ENCODE measurements at regions not wholly inside any gene's neighbourhood (a gene's known extent, or its start where the extent isn't known, plus 50 kb on each side); places are given as distances from the start of the nearest gene placed in this dataset.

- DNase-seq, result no peak
These were observed 268.4 kb downstream of the GLRX3 start for GRCh38 chr10:130404476-130405055.

- no peak for DNase-seq
These were observed 270.9 kb downstream of the GLRX3 start for GRCh38 chr10:130407052-130407451.

- no peak for DNase-seq
These were observed 273.1 kb downstream of the GLRX3 start for GRCh38 chr10:130409331-130409730.

GRCh38 chr10:130409931-130410330 lies 273.7 kb downstream of the GLRX3 start:
- DNase-seq, result no peak

GRCh38 chr10:130411496-130412085 lies 275.4 kb downstream of the GLRX3 start:
- no peak for DNase-seq

GRCh38 chr10:130412317-130412716 lies 276.1 kb downstream of the GLRX3 start:
- DNase-seq, result no peak

GRCh38 chr10:130416334-130417150 lies 280.4 kb downstream of the GLRX3 start:
- DNase-seq, result no peak

GRCh38 chr10:130418731-130419130 lies 282.5 kb downstream of the GLRX3 start:
- no peak for DNase-seq

GRCh38 chr10:130421909-130422308 lies 285.7 kb downstream of the GLRX3 start:
- DNase-seq, result no peak

- no peak for DNase-seq
These were observed 286.5 kb downstream of the GLRX3 start for GRCh38 chr10:130422366-130423324.

- DNase-seq, result no peak
These were observed 287.5 kb downstream of the GLRX3 start for GRCh38 chr10:130423455-130424305.

GRCh38 chr10:130424418-130424817 lies 288.2 kb downstream of the GLRX3 start:
- no peak for DNase-seq

GRCh38 chr10:130425169-130425568 lies 289.0 kb downstream of the GLRX3 start:
- DNase-seq, result no peak

- DNase-seq, result no peak
These were observed 289.8 kb downstream of the GLRX3 start for GRCh38 chr10:130425881-130426435.

- DNase-seq, result no peak
These were observed 291.1 kb downstream of the GLRX3 start for GRCh38 chr10:130427216-130427722.

GRCh38 chr10:130428936-130429335 lies 292.7 kb downstream of the GLRX3 start:
- no peak for DNase-seq

GRCh38 chr10:130429809-130430208 lies 293.6 kb downstream of the GLRX3 start:
- no peak for DNase-seq

- no peak for DNase-seq
These were observed 294.1 kb downstream of the GLRX3 start for GRCh38 chr10:130430291-130430690.

- no peak for DNase-seq
These were observed 294.9 kb downstream of the GLRX3 start for GRCh38 chr10:130430852-130431704.

- DNase-seq, result no peak
These were observed 296.1 kb downstream of the GLRX3 start for GRCh38 chr10:130432271-130432670.

All from DMS53 (cell line).